Activated naive CD4-positive, alpha-beta T cell treated with anti-CD3 and anti-CD28 coated beads, Interleukin-2, amount 10 ng/mL, durations not matched to agents 7 days and 5 days (primary cell): ENCODE measurements at regions not wholly inside any gene's neighbourhood (a gene's known extent, or its start where the extent isn't known, plus 50 kb on each side); places are given as distances from the start of the nearest gene placed in this dataset.

ENCODE experiments used
- CTCF ChIA-PET: fragments of 350-600 bp; sonication (Branson Sonifier 250); formaldehyde crosslinking; loops from one replicate; lab custom pipeline; 2021; ENCODE audit warnings: antibody characterized with exemption; lab: Charles Lee
- DNase-seq: peaks from one replicate; pipeline ENCODE4 v3.0.0-alpha.2; 2020
- H3K27ac Mint-ChIP-seq: one replicate; pipeline ENCODE4 v1.8.0; 2021; ENCODE audit warnings: mild to moderate bottlenecking, moderate library complexity, mixed read lengths
- H3K27me3 Mint-ChIP-seq: one replicate; pipeline ENCODE4 v1.8.0; 2021; ENCODE audit warnings: mild to moderate bottlenecking, mixed read lengths
- H3K36me3 Mint-ChIP-seq: one replicate; pipeline ENCODE4 v1.8.0; 2021; ENCODE audit warnings: mixed read lengths
- H3K4me1 Mint-ChIP-seq: one replicate; pipeline ENCODE4 v1.8.0; 2021; ENCODE audit warnings: mixed read lengths
- H3K4me3 Mint-ChIP-seq: one replicate; pipeline ENCODE4 v1.8.0; 2021; ENCODE audit warnings: mild to moderate bottlenecking, moderate library complexity, mixed read lengths
- H3K9me3 Mint-ChIP-seq: one replicate; pipeline ENCODE4 v1.8.0; 2021; ENCODE audit warnings: mixed read lengths

DNA sequence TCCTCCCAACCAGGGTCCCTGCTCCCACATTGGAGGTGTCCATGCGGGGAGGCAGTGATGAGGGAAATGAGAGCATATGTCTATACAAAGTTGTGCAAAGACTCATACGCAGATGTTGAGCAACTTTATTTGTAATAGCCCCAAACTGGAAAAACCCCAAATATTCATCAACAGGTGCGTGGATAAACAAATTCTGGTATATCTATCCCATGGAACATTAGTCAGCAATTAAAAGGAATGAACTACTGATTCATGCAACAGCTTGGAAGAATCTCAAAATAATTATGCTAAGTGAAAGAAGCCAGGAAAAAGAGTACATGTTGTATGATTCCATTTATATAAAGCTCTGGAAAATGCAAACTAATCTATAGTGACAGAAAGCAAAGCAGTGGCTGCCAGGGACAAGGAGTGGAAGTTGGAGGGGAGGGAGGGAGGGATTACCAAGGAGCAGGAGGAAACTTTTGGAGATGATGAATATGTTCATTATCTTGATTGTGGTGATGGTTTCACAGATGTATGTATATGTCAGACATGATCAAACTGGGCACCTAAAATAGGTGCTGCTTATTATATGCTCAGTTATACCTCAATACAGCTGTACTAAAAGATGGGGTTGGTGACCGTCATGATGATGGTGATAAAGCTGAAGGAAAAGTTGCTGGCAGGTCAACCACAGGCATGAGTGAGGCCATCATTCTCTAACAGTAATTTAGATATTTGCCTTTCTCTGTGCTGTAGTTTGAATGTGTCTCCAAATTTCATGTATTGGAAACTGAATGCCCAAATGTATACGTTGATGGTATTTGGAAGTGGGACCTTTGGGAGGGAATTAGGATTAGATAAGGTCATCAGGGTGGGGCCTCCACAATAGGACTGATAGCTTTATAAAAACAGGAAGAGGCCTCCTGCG lies 270.9 kb downstream of the CYP26B1 start:
- Mint-ChIP-seq H3K27me3 (peaks cover 3% of the 10 kb centered on the region), H3K36me3 (no peaks in the 10 kb centered on the region), H3K4me1 (no peaks in the 10 kb centered on the region), H3K4me3 (no peak overlapping the region), H3K27ac (no peak overlapping the region), H3K9me3 (no peaks in the 10 kb centered on the region)
- no peak for DNase-seq
- CTCF ChIA-PET = no interaction called here

DNA sequence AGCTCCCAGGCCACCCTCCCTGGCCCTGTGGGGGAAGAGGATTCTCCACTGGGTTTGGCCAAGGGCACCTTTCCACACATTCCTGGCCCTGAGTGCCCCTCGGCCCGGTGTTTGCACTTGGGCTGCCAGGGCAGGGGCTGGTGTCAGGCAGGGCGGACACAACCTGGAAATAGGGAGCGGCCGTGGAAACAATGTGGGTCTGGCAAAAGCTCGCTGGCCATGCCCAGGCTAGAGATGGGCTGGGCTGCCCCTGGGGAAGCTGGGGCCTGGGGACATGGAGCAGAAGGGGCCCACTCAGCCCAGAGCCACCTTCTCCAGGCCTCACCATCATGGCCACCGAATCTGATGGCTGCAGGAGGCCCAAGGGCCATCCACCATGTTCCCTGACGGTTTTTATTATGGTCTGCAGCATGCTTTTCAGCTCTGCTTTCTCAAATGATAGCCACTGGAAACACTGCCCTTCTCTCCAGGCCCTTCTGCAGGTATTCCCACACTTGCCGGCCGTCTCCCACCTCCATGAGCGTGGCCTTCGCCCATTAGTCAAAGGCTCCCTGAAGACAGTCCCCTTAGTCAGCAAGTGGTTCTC lies 275.1 kb downstream of the CYP26B1 start:
- Mint-ChIP-seq H3K27me3 (peaks cover 10% of the 10 kb centered on the region), H3K4me1 (no peaks in the 10 kb centered on the region), H3K36me3 (no peaks in the 10 kb centered on the region), H3K4me3 (no peak overlapping the region), H3K9me3 (no peaks in the 10 kb centered on the region), H3K27ac (no peak overlapping the region)
- DNase-seq = no peak
- CTCF ChIA-PET = no interaction called here

DNA sequence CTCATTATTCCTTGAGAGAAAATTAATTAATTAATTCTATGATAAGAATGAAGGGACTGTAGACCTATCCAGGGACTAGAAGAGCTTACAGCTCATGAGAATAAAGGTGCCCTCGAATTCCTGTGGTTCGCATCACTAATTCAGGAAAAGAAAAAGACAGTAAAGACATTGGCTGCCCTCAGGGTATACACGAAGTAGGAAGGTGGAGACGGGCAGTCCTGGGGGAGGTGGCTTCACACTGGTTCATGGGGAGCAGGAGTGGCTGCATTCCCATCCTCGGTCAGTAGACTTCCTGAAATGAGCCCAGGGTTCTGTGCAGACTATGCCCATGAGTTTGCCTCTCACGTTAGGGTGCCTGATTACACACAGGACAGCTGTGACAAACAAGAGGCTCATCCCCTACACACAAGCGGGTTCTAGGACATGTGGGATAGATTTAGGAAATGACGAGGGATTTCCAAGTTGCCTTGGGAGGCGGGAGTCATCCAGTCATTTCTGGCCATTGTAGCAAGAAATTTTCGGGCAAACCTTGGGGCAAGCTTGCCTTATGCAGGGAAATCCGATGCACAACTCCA lies 282.2 kb downstream of the CYP26B1 start:
- no peaks in the 10 kb centered on the region for H3K4me1 Mint-ChIP-seq
- no peak overlapping the region for H3K4me3 Mint-ChIP-seq
- DNase-seq = no peak
- CTCF ChIA-PET = no interaction called here
- no peak overlapping the region for H3K27ac Mint-ChIP-seq
- H3K27me3 Mint-ChIP-seq = peaks cover 3% of the 10 kb centered on the region
- H3K9me3 Mint-ChIP-seq = no peaks in the 10 kb centered on the region
- H3K36me3 Mint-ChIP-seq = no peaks in the 10 kb centered on the region

GRCh38 chr2:71864085-71864484 lies 283.6 kb downstream of the CYP26B1 start:
- Mint-ChIP-seq H3K27ac (no peak overlapping the region), H3K4me1 (no peaks in the 10 kb centered on the region), H3K36me3 (no peaks in the 10 kb centered on the region), H3K27me3 (no peaks in the 10 kb centered on the region), H3K9me3 (no peaks in the 10 kb centered on the region), H3K4me3 (no peak overlapping the region)
- CTCF ChIA-PET = no interaction called here
- DNase-seq = no peak

DNA sequence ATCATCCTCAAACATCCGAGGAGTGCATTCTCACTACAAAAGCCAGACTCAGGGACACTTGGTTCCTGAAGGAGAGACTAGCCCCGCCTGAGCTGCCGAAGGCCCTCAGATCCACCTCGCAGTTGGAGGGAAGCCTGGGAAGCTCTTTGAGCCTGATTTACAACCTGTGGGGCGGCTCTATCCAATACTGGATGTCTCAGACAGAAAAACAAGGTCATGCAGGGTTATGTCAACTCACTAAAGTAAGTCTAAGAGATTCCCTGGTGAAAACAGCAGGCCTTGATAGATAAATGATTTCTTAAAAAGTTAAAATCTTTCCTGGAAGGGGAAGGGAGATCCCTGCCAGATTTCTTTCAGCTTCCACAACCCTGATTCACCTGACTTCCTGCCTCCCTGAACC lies 284.3 kb downstream of the CYP26B1 start:
- Mint-ChIP-seq H3K27me3 (no peaks in the 10 kb centered on the region), H3K9me3 (no peaks in the 10 kb centered on the region), H3K36me3 (no peaks in the 10 kb centered on the region), H3K4me1 (no peaks in the 10 kb centered on the region), H3K27ac (no peak overlapping the region), H3K4me3 (no peak overlapping the region)
- no peak for DNase-seq
- CTCF ChIA-PET = no interaction called here

DNA sequence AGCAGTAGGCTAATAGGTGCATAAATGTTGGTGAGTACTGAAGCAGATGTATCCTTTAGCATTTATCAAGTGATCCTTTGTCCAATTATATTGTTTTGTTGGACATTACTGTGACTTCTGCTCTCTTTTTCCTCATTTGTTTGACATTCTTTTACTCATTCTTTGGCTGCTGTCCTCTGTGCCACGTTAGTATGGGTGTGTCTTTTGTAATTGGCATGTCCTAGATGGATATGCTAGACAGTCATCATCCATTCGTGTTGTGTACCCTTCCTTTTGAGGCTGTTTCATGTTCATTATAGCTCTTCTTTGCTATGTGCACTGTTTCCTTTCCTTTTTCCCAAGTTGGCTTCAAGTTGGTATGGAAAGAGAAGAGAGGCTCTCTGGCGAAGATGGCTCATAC lies 284.7 kb downstream of the CYP26B1 start:
- H3K27ac Mint-ChIP-seq = no peak overlapping the region
- CTCF ChIA-PET = no interaction called here
- no peaks in the 10 kb centered on the region for H3K36me3 Mint-ChIP-seq
- no peaks in the 10 kb centered on the region for H3K4me1 Mint-ChIP-seq
- H3K9me3 Mint-ChIP-seq = no peaks in the 10 kb centered on the region
- no peaks in the 10 kb centered on the region for H3K27me3 Mint-ChIP-seq
- DNase-seq = no peak
- no peak overlapping the region for H3K4me3 Mint-ChIP-seq

DNA sequence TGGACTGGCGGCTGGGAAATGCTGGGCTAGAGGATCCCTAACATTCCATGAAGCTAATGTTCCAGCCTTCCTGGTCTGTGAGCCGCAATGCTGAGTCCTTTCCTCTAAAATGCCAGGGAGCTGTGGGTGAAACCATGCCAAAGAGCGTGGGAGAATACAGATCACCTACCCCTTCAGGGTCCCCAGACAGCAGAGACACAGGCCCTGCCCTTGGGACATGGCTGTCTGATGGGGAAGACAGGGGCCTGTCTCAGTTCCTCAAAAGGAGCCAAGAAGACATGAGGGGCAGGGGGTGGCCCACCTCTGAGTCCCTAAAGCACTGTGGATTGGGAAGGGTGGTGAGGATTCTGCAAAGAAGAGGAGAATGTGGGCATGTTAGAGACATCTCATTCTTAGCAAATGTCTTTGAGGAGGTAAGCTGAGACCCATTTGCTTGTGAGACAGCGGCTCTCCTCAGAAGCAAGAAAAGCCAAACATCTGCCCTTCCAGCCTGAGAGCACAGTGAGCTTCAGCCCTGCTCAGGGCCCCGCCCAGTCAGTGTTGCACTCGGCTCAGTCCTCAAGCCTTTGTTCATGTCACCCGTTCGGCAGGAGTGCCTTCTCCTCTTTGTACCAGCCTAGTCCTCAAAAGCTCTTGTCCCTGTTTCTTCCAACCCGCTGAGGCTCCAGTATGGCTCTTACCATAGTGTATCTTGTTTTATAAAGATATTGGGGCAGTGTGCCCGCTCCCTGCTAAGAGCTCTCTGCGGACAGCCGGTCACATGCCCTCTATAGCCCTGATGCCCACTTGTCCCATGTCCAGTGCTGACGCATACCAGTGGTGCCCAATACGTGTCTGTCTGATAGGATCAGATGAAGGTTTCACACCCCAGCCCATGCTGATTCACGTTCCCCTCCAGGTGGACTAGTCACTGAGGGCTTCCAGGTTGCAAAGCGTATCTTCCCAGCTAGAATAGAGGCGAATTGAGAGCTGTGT lies 286.2 kb downstream of the CYP26B1 start:
- H3K27me3 Mint-ChIP-seq = no peaks in the 10 kb centered on the region
- no peak overlapping the region for H3K27ac Mint-ChIP-seq
- H3K36me3 Mint-ChIP-seq = no peaks in the 10 kb centered on the region
- no peaks in the 10 kb centered on the region for H3K4me1 Mint-ChIP-seq
- H3K4me3 Mint-ChIP-seq = no peak overlapping the region
- H3K9me3 Mint-ChIP-seq = no peaks in the 10 kb centered on the region
- no peak for DNase-seq
- CTCF ChIA-PET = no interaction called here

DNA sequence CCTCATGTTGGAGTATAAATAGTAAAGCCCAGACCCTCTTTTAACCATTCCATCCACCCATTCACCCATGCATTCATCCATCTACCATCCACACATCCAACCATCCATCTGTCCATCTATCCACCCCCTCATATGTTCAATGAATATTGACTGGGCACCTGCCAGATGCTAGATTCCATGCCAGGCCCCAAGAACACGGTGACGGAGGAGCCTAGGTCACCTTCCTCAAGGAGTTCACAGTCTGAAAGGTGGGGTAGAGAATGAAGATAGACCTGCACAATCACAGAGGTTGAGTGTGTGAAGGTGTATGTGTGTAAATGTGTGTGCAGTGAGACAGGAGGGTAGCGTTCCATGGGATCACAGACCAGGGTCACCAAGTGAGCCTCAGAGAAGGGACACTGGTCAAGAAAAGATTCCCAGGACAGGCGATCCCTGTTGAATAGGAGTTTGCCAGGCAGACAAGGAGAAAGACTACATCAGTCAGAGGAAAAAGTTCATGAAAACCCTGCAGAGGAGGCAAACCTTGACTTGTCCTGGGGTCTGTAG lies 287.2 kb downstream of the CYP26B1 start:
- CTCF ChIA-PET = no interaction called here
- Mint-ChIP-seq H3K4me1 (no peaks in the 10 kb centered on the region), H3K9me3 (no peaks in the 10 kb centered on the region), H3K4me3 (no peak overlapping the region), H3K27me3 (no peaks in the 10 kb centered on the region), H3K27ac (no peak overlapping the region), H3K36me3 (no peaks in the 10 kb centered on the region)
- DNase-seq = no peak

DNA sequence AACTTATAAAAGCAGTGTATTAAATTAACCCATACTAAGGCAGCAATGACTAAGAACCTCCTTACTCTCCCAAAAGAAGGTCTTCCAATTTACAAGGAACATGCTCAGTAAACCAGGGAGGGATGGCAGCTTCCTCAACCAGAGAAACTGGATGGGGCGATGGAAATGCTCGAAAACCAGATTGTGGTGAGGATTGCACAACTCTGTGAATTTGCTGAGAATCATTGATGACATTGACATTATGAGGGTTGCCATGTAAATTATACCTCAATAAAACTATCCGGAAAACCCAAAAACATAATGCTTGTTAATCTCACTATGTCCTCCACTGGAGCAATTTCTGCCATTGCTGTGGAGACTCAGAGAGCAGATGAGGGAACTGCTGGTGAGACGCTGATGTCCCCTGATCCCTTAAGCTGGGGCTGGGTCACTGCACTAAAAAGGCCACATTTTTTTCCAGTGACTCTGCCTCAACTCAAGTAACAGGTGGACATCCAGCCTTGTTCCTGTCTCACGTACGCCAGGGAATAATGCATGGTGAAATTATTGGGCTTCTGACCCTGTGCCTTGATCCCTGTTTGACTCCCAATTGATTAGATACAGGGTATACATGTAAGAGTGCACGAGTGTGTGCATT lies 288.3 kb downstream of the CYP26B1 start:
- DNase-seq = no peak
- Mint-ChIP-seq H3K4me3 (no peak overlapping the region), H3K36me3 (no peaks in the 10 kb centered on the region), H3K4me1 (no peaks in the 10 kb centered on the region), H3K9me3 (no peaks in the 10 kb centered on the region), H3K27ac (no peak overlapping the region), H3K27me3 (no peaks in the 10 kb centered on the region)
- CTCF ChIA-PET = no interaction called here

- H3K4me1 Mint-ChIP-seq = no peaks in the 10 kb centered on the region
- CTCF ChIA-PET = no interaction called here
- no peaks in the 10 kb centered on the region for H3K36me3 Mint-ChIP-seq
- H3K27ac Mint-ChIP-seq = no peak overlapping the region
- peaks cover under 1% of the 10 kb centered on the region for H3K27me3 Mint-ChIP-seq
- no peak for DNase-seq
- H3K9me3 Mint-ChIP-seq = no peaks in the 10 kb centered on the region
- no peak overlapping the region for H3K4me3 Mint-ChIP-seq
Observed at GRCh38 chr2:71858071-71858470, 289.6 kb downstream of the CYP26B1 start.

DNA sequence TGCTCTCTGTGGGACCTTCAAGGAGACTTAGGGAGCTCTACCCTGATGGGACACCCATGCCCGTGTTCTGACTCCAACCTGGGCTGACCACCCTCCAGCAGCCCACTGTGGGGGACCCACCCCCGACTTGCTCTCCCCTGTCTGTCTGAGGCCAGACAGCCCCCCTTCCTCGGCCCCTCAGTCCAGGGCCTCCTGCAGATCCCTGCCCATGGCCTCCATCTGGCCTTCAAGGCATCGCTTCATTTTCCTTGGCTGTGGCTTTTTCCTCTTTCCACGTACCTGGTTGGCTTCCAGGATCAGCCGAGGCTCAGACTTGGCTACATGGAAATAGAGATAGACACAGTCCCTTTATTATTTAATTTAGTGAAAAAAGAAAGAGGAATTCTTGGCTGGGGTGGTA lies 290.0 kb downstream of the CYP26B1 start:
- CTCF ChIA-PET = no interaction called here
- H3K36me3 Mint-ChIP-seq = no peaks in the 10 kb centered on the region
- no peak for DNase-seq

DNA sequence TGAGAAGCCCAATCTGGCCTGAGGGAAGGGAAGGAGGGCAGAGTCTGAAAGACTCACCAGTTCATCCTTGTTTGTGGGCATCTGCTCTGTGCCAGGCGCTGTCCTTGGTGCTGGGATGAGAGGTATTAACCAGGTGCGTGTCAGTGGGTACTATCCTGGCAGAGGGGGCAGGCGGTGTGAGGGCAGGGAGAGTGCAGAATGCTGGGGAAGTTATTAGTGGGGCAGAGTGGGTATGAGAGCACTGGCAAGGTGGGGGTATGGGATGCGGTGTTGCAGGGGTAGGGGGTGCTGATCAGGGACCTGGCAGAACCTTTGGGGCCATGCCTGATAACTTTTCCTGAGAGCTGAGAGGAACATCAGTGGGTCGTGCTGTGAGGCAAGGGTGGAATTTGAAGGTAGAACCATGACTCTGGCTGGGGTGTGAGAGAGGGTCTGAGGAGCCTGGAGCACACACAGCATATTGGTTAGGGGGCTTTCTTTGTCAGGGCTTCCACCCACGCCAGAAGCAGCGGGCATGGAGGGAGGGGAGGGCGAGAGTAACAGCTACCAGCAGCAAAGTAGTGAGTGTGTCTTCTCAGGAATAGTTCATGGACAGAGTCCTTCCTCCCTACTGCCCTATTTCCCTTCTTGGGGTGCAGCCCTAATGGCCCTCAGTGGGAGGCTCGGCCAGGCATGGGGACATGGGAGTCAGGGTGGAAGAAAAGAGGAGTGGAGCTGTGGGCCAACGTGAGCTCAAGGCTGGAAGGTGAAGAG lies 290.7 kb downstream of the CYP26B1 start:
- peak overlapping the region; percentile 43 for H3K27ac Mint-ChIP-seq

More for the DNA sequence above, 290.0 kb downstream of the CYP26B1 start:
- peaks cover 5% of the 10 kb centered on the region for H3K27me3 Mint-ChIP-seq
- no peaks in the 10 kb centered on the region for H3K9me3 Mint-ChIP-seq
- no peak overlapping the region for H3K27ac Mint-ChIP-seq
- H3K4me3 Mint-ChIP-seq = no peak overlapping the region
- no peaks in the 10 kb centered on the region for H3K4me1 Mint-ChIP-seq

GRCh38 chr2:71853858-71854257 lies 293.8 kb downstream of the CYP26B1 start:
- CTCF ChIA-PET = no interaction called here
- Mint-ChIP-seq H3K4me1 (no peaks in the 10 kb centered on the region), H3K27ac (no peak overlapping the region), H3K27me3 (peaks cover 21% of the 10 kb centered on the region), H3K9me3 (no peaks in the 10 kb centered on the region), H3K4me3 (no peak overlapping the region), H3K36me3 (no peaks in the 10 kb centered on the region)
- DNase-seq = no peak

More for the DNA sequence above, 290.7 kb downstream of the CYP26B1 start:
- peak; percentile 27 for DNase-seq
- CTCF ChIA-PET = no interaction called here
- peaks cover 12% of the 10 kb centered on the region for H3K27me3 Mint-ChIP-seq
- no peaks in the 10 kb centered on the region for H3K9me3 Mint-ChIP-seq
- H3K4me3 Mint-ChIP-seq = no peak overlapping the region
- no peaks in the 10 kb centered on the region for H3K36me3 Mint-ChIP-seq
- H3K4me1 Mint-ChIP-seq = no peaks in the 10 kb centered on the region
